ENCODE measurements at regions not wholly inside any gene's neighbourhood (a gene's known extent, or its start where the extent isn't known, plus 50 kb on each side); places are given as distances from the start of the nearest gene placed in this dataset.

DNA sequence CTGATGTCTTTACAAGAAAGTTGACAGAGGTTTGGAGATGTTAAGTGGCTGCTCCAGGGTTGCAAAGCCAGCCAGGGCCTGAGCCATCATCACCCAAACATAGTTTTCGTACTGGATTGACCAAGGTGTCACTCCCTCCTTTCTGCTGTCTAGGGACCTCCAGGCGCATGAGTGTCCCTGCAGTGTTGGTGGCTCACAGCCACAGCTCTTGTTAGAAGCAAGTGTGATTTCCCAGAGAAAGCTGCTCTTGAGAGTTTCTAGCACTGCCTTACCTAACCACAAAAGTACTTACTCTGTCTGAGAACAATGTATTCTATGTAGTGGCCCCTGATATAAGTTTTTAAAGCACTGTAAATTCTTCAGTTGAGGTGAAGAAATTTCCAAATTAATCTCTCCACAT, 144.1 kb downstream of the SOX2 start:
- TF ChIP-seq, protein P1, sequence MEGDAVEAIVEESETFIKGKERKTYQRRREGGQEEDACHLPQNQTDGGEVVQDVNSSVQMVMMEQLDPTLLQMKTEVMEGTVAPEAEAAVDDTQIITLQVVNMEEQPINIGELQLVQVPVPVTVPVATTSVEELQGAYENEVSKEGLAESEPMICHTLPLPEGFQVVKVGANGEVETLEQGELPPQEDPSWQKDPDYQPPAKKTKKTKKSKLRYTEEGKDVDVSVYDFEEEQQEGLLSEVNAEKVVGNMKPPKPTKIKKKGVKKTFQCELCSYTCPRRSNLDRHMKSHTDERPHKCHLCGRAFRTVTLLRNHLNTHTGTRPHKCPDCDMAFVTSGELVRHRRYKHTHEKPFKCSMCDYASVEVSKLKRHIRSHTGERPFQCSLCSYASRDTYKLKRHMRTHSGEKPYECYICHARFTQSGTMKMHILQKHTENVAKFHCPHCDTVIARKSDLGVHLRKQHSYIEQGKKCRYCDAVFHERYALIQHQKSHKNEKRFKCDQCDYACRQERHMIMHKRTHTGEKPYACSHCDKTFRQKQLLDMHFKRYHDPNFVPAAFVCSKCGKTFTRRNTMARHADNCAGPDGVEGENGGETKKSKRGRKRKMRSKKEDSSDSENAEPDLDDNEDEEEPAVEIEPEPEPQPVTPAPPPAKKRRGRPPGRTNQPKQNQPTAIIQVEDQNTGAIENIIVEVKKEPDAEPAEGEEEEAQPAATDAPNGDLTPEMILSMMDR (IDR thresholded peaks at IDR 0.05; ENCODE audit: insufficient read depth, low read length, poor library complexity, severe bottlenecking): no peak
- DNase-seq (ENCODE audit: extremely low read depth, insufficient read length): no peak
- H3K4me3 ChIP-seq (replicated peaks; ENCODE audit: low read depth, low read length): no peak overlapping the region
- no peaks in the 10 kb centered on the region for H3K36me3 ChIP-seq (ENCODE audit: control insufficient read depth, insufficient read depth, low read length)
- H3K27me3 ChIP-seq (replicated peaks; ENCODE audit: control insufficient read depth, insufficient read depth, low read length): no peaks in the 10 kb centered on the region

DNA sequence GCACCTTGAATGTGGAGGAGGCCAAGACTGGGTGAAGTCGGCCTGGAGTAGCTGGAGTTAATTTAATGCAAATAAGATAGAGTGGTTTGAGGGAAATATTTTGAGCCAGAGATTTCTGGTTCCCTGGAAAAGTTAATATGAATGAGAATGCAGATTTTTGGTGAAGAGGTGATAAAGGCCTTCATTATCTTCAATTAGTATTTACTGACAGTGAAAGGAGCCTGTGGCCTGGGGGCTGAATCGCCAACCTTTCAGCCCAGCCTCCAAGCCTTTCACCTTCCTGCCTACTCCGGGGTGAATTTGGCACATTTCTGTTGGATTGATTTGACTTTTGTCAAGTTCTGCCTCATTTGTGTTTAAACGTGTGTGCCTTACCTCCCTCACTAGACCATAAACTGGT, 147.8 kb downstream of the SOX2 start:
- H3K4me3 ChIP-seq (replicated peaks; ENCODE audit: low read depth, low read length): no peak overlapping the region
- no peak for DNase-seq (ENCODE audit: extremely low read depth, insufficient read length)
- H3K36me3 ChIP-seq (ENCODE audit: control insufficient read depth, insufficient read depth, low read length): no peaks in the 10 kb centered on the region
- no peaks in the 10 kb centered on the region for H3K27me3 ChIP-seq (replicated peaks; ENCODE audit: control insufficient read depth, insufficient read depth, low read length)
- TF ChIP-seq, protein P1 (IDR thresholded peaks at IDR 0.05; ENCODE audit: insufficient read depth, low read length, poor library complexity, severe bottlenecking): no peak

DNA sequence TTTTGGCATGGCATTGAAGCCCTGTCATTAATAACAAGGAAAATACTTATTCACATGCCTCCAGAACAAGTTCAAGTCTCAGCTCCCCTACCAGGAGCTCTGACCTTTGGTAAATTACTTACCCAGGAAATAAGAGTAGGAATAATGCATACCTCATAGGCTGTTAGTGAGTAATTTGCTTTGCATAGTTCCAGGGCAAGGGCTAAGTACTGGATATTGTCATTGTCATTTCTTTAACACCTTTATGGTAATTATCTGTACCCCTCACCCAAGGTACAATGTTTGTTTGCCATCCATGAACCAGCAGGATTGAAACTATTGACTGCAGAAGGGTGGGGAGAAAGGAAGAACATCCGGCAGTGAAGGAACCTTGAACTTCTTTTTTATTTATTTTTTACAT, 148.5 kb downstream of the SOX2 start:
- TF ChIP-seq, protein P1 (IDR thresholded peaks at IDR 0.05; ENCODE audit: insufficient read depth, low read length, poor library complexity, severe bottlenecking): no peak
- no peaks in the 10 kb centered on the region for H3K27me3 ChIP-seq (replicated peaks; ENCODE audit: control insufficient read depth, insufficient read depth, low read length)
- no peak overlapping the region for H3K4me3 ChIP-seq (replicated peaks; ENCODE audit: low read depth, low read length)
- DNase-seq (ENCODE audit: extremely low read depth, insufficient read length): no peak
- H3K36me3 ChIP-seq (ENCODE audit: control insufficient read depth, insufficient read depth, low read length): no peaks in the 10 kb centered on the region

DNA sequence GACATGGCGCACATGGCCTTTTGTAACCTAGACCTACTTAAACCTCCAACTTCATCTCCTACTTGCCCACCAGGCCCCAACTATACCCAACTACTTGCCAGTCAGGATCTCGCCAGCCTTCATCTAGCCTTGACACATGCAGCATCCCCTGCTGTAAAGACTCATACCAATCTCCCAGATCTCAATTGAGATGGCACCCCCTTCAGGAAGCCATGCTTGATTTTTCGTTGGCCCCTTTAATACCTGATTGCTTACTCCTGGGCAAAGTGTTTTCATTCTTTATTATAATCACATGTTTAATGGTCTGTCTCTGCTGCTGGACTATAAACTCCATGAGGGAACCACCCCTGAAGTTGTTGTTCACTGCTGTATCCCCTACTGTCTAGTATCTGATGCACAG, 150.8 kb downstream of the SOX2 start:
- Histone ChIP-seq H3K4me3 (replicated peaks; ENCODE audit: low read depth, low read length) (no peak overlapping the region), H3K27me3 (replicated peaks; ENCODE audit: control insufficient read depth, insufficient read depth, low read length) (no peaks in the 10 kb centered on the region), H3K36me3 (ENCODE audit: control insufficient read depth, insufficient read depth, low read length) (no peaks in the 10 kb centered on the region)
- DNase-seq (ENCODE audit: extremely low read depth, insufficient read length): no peak
- TF ChIP-seq, protein P1 (IDR thresholded peaks at IDR 0.05; ENCODE audit: insufficient read depth, low read length, poor library complexity, severe bottlenecking): no peak

DNA sequence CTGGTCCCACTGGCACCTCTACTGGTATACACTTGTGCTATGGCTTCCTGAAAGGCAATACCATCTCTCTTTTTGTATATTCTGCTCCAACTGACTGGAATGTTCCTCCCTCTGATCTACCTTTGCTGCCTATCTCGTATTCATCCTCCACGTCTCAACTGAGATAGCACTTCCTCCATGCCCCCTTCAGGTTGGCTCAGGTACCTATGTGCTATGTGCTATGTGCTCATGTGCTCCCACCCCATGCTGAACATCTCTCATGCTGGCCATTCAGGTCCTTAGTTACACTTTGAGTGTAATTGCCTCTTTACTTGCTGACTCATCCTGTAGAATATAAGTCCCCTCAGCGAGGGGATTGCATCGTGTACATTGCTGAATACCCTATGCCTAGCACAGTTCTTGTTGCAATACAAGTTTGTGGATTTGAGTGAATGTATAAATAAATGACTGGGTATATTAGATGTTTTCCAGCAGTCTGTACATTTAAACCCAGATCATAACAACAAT, 156.9 kb downstream of the SOX2 start:
- TF ChIP-seq, protein P1 (IDR thresholded peaks at IDR 0.05; ENCODE audit: insufficient read depth, low read length, poor library complexity, severe bottlenecking): no peak
- no peaks in the 10 kb centered on the region for H3K27me3 ChIP-seq (replicated peaks; ENCODE audit: control insufficient read depth, insufficient read depth, low read length)
- no peaks in the 10 kb centered on the region for H3K36me3 ChIP-seq (ENCODE audit: control insufficient read depth, insufficient read depth, low read length)
- no peak overlapping the region for H3K4me3 ChIP-seq (replicated peaks; ENCODE audit: low read depth, low read length)
- DNase-seq (ENCODE audit: extremely low read depth, insufficient read length): no peak

DNA sequence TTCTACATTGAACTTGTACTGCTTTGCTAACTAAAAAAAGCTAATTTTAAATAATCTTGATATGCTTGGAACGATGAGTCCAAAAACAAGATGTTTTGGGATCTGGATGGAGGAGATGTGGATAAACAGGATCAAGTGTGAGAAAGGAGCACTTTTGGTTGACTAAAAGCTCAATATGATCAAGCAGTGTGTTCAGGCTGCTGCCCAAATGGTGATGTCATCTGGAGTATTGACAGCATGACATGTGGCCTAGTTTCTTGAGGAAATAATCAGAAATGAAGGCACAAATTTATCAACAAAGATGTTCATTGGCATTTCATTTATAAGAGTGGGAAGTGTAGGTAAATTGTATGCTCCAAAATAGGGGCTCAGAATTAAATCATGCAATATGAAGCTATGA, 161.2 kb downstream of the SOX2 start:
- H3K36me3 ChIP-seq (ENCODE audit: control insufficient read depth, insufficient read depth, low read length): no peaks in the 10 kb centered on the region
- no peak for DNase-seq (ENCODE audit: extremely low read depth, insufficient read length)
- H3K4me3 ChIP-seq (replicated peaks; ENCODE audit: low read depth, low read length): no peak overlapping the region
- TF ChIP-seq, protein P1 (IDR thresholded peaks at IDR 0.05; ENCODE audit: insufficient read depth, low read length, poor library complexity, severe bottlenecking): no peak
- no peaks in the 10 kb centered on the region for H3K27me3 ChIP-seq (replicated peaks; ENCODE audit: control insufficient read depth, insufficient read depth, low read length)
